ENCODE measurements at regions not wholly inside any gene's neighbourhood (a gene's known extent, or its start where the extent isn't known, plus 50 kb on each side); places are given as distances from the start of the nearest gene placed in this dataset.
A peak's percentile ranks its signal among the peaks of the same experiment; 100 is the strongest.

GRCh38 chr22:47837703-47838102, 1075.3 kb downstream of the TBC1D22A start:
- peak; percentile 8 for DNase-seq (ENCODE audit: low read depth, low spot score)
- Histone ChIP-seq H3K9me3 (ENCODE audit: low read depth, low read length) (no peaks in the 10 kb centered on the region), H3K9ac (ENCODE audit: insufficient read length) (no peak overlapping the region), H3K36me3 (ENCODE audit: insufficient read depth, low read length) (no peaks in the 10 kb centered on the region), H3K27ac (no peak overlapping the region), H3K4me3 (no peak overlapping the region)
- TF ChIP-seq POLR2AphosphoS5 (IDR thresholded peaks at IDR 0.05; ENCODE audit: borderline replicate concordance, low read depth, low read length) (no peak), FOXP2 (optimal IDR thresholded peaks at IDR 0.05; ENCODE audit: control extremely low read depth, extremely low read length, insufficient read depth) (no peak), EZH2 (IDR thresholded peaks at IDR 0.05) (no peak)

GRCh38 chr22:47836957-47837356, 1074.5 kb downstream of the TBC1D22A start:
- no peak overlapping the region for H3K9ac ChIP-seq (ENCODE audit: insufficient read length)
- H3K4me3 ChIP-seq, result no peak overlapping the region
- no peak for TF ChIP-seq EZH2 (IDR thresholded peaks at IDR 0.05)
- TF ChIP-seq FOXP2 (optimal IDR thresholded peaks at IDR 0.05; ENCODE audit: control extremely low read depth, extremely low read length, insufficient read depth), result no peak
- TF ChIP-seq POLR2AphosphoS5 (IDR thresholded peaks at IDR 0.05; ENCODE audit: borderline replicate concordance, low read depth, low read length), result no peak
- H3K9me3 ChIP-seq (ENCODE audit: low read depth, low read length), result no peaks in the 10 kb centered on the region
- no peak for DNase-seq (ENCODE audit: low read depth, low spot score)
- H3K27ac ChIP-seq, result no peak overlapping the region
- H3K36me3 ChIP-seq (ENCODE audit: insufficient read depth, low read length), result no peaks in the 10 kb centered on the region

- H3K9ac ChIP-seq (ENCODE audit: insufficient read length), result no peak overlapping the region
- H3K4me3 ChIP-seq, result no peak overlapping the region
- TF ChIP-seq EZH2 (IDR thresholded peaks at IDR 0.05) (no peak), POLR2AphosphoS5 (IDR thresholded peaks at IDR 0.05; ENCODE audit: borderline replicate concordance, low read depth, low read length) (no peak), FOXP2 (optimal IDR thresholded peaks at IDR 0.05; ENCODE audit: control extremely low read depth, extremely low read length, insufficient read depth) (no peak)
- DNase-seq (ENCODE audit: low read depth, low spot score), result peak; percentile 70
- no peaks in the 10 kb centered on the region for H3K36me3 ChIP-seq (ENCODE audit: insufficient read depth, low read length)
- H3K27ac ChIP-seq, result no peak overlapping the region
- no peaks in the 10 kb centered on the region for H3K9me3 ChIP-seq (ENCODE audit: low read depth, low read length)
These were observed 1073.3 kb downstream of the TBC1D22A start for GRCh38 chr22:47835726-47836125.

GRCh38 chr22:47826016-47826415, 1063.6 kb downstream of the TBC1D22A start:
- Histone ChIP-seq H3K9ac (ENCODE audit: insufficient read length) (no peak overlapping the region), H3K9me3 (ENCODE audit: low read depth, low read length) (no peaks in the 10 kb centered on the region), H3K4me3 (no peak overlapping the region), H3K36me3 (ENCODE audit: insufficient read depth, low read length) (no peaks in the 10 kb centered on the region), H3K27ac (no peak overlapping the region)
- TF ChIP-seq EZH2 (IDR thresholded peaks at IDR 0.05) (no peak), POLR2AphosphoS5 (IDR thresholded peaks at IDR 0.05; ENCODE audit: borderline replicate concordance, low read depth, low read length) (no peak), FOXP2 (optimal IDR thresholded peaks at IDR 0.05; ENCODE audit: control extremely low read depth, extremely low read length, insufficient read depth) (no peak)
- no peak for DNase-seq (ENCODE audit: low read depth, low spot score)

- no peak overlapping the region for H3K4me3 ChIP-seq
- DNase-seq (ENCODE audit: low read depth, low spot score), result no peak
- no peak overlapping the region for H3K9ac ChIP-seq (ENCODE audit: insufficient read length)
- TF ChIP-seq EZH2 (IDR thresholded peaks at IDR 0.05), result no peak
- no peak for TF ChIP-seq FOXP2 (optimal IDR thresholded peaks at IDR 0.05; ENCODE audit: control extremely low read depth, extremely low read length, insufficient read depth)
- TF ChIP-seq POLR2AphosphoS5 (IDR thresholded peaks at IDR 0.05; ENCODE audit: borderline replicate concordance, low read depth, low read length), result no peak
- no peaks in the 10 kb centered on the region for H3K9me3 ChIP-seq (ENCODE audit: low read depth, low read length)
- H3K36me3 ChIP-seq (ENCODE audit: insufficient read depth, low read length), result no peaks in the 10 kb centered on the region
- H3K27ac ChIP-seq, result no peak overlapping the region
These were observed 1060.0 kb downstream of the TBC1D22A start for GRCh38 chr22:47822422-47822821.

- Histone ChIP-seq H3K36me3 (ENCODE audit: insufficient read depth, low read length) (no peaks in the 10 kb centered on the region), H3K9ac (ENCODE audit: insufficient read length) (no peak overlapping the region), H3K27ac (no peak overlapping the region), H3K9me3 (ENCODE audit: low read depth, low read length) (no peaks in the 10 kb centered on the region), H3K4me3 (no peak overlapping the region)
- DNase-seq (ENCODE audit: low read depth, low spot score), result no peak
- TF ChIP-seq FOXP2 (optimal IDR thresholded peaks at IDR 0.05; ENCODE audit: control extremely low read depth, extremely low read length, insufficient read depth), result no peak
- TF ChIP-seq POLR2AphosphoS5 (IDR thresholded peaks at IDR 0.05; ENCODE audit: borderline replicate concordance, low read depth, low read length), result no peak
- TF ChIP-seq EZH2 (IDR thresholded peaks at IDR 0.05), result no peak
These were observed 1056.0 kb downstream of the TBC1D22A start for GRCh38 chr22:47818496-47818895.

- Histone ChIP-seq H3K36me3 (ENCODE audit: insufficient read depth, low read length) (no peaks in the 10 kb centered on the region), H3K9me3 (ENCODE audit: low read depth, low read length) (no peaks in the 10 kb centered on the region), H3K27ac (no peak overlapping the region), H3K9ac (ENCODE audit: insufficient read length) (no peak overlapping the region), H3K4me3 (no peak overlapping the region)
- TF ChIP-seq EZH2 (IDR thresholded peaks at IDR 0.05) (no peak), POLR2AphosphoS5 (IDR thresholded peaks at IDR 0.05; ENCODE audit: borderline replicate concordance, low read depth, low read length) (no peak), FOXP2 (optimal IDR thresholded peaks at IDR 0.05; ENCODE audit: control extremely low read depth, extremely low read length, insufficient read depth) (no peak)
- DNase-seq (ENCODE audit: low read depth, low spot score), result no peak
These were observed 1054.9 kb downstream of the TBC1D22A start for GRCh38 chr22:47817380-47817779.

GRCh38 chr22:47816863-47817210, 1054.4 kb downstream of the TBC1D22A start:
- Histone ChIP-seq H3K4me3 (no peak overlapping the region), H3K27ac (no peak overlapping the region), H3K9me3 (ENCODE audit: low read depth, low read length) (no peaks in the 10 kb centered on the region), H3K36me3 (ENCODE audit: insufficient read depth, low read length) (no peaks in the 10 kb centered on the region), H3K9ac (ENCODE audit: insufficient read length) (no peak overlapping the region)
- no peak for DNase-seq (ENCODE audit: low read depth, low spot score)
- TF ChIP-seq POLR2AphosphoS5 (IDR thresholded peaks at IDR 0.05; ENCODE audit: borderline replicate concordance, low read depth, low read length), result no peak

- H3K4me3 ChIP-seq, result no peak overlapping the region
- H3K27ac ChIP-seq, result no peak overlapping the region
- H3K9me3 ChIP-seq (ENCODE audit: low read depth, low read length), result no peaks in the 10 kb centered on the region
- no peak overlapping the region for H3K9ac ChIP-seq (ENCODE audit: insufficient read length)
- TF ChIP-seq EZH2 (IDR thresholded peaks at IDR 0.05) (no peak), FOXP2 (optimal IDR thresholded peaks at IDR 0.05; ENCODE audit: control extremely low read depth, extremely low read length, insufficient read depth) (no peak), POLR2AphosphoS5 (IDR thresholded peaks at IDR 0.05; ENCODE audit: borderline replicate concordance, low read depth, low read length) (no peak)
- no peak for DNase-seq (ENCODE audit: low read depth, low spot score)
- H3K36me3 ChIP-seq (ENCODE audit: insufficient read depth, low read length), result no peaks in the 10 kb centered on the region
These were observed 1053.8 kb downstream of the TBC1D22A start for GRCh38 chr22:47816121-47816862.
